Neural crest cell (in vitro differentiated cells): ENCODE measurements at regions not wholly inside any gene's neighbourhood (a gene's known extent, or its start where the extent isn't known, plus 50 kb on each side); places are given as distances from the start of the nearest gene placed in this dataset.
A peak's percentile ranks its signal among the peaks of the same experiment; 100 is the strongest.

Experiments used
- DNase-seq: peaks from one replicate; pipeline ENCODE4 v3.0.0; 2021; ENCODE audit warnings: low read depth, mixed read lengths, low spot score
- H3K27ac Mint-ChIP-seq: one replicate; pipeline ENCODE4 v1.8.0; 2021; ENCODE audit warnings: mild to moderate bottlenecking, mixed read lengths; ENCODE audit not compliant: unreplicated experiment
- H3K27me3 Mint-ChIP-seq: 2 replicates; pipeline ENCODE4 v1.8.0; 2021; ENCODE audit warnings: low read depth, mild to moderate bottlenecking, mixed read lengths
- H3K36me3 Mint-ChIP-seq: 2 replicates; pipeline ENCODE4 v1.8.0; 2021; ENCODE audit warnings: low read depth, mild to moderate bottlenecking, mixed read lengths
- H3K4me1 Mint-ChIP-seq: 2 replicates; pipeline ENCODE4 v1.8.0; 2021; ENCODE audit warnings: mixed read lengths
- H3K4me3 Mint-ChIP-seq: one replicate; pipeline ENCODE4 v1.8.0; 2021; ENCODE audit warnings: mild to moderate bottlenecking, mixed read lengths
- H3K9me3 Mint-ChIP-seq: 2 replicates; pipeline ENCODE4 v1.8.0; 2021; ENCODE audit warnings: mixed read lengths
- TF ChIP-seq, protein P1 (sequence below): fragments of 200-600 bp; sonication (generic); conservative IDR thresholded peaks from 2 replicates; pipeline ENCODE4 v1.5.0; 2021; ENCODE audit warnings: antibody characterized with exemption, mild to moderate bottlenecking

DNA sequence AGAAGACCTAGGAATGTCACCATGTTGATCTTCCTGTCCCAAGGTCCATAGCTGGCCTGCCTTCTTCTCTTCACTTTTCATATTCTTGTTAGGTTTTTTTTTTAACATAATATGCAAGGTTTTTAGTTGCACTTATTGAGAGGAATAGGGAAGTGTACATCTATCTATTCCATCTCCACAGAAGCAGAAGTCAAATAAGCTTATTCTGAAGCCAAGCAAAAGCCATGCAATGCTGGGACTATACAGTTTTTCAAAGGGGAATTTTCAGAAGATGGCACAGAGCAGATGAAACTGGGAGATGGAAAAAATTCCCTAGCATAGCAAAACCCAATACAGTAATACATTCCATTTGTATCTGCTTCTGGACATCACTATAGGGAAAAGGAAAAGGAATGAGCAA lies 447.6 kb downstream of the GADD45G start:
- no peak for DNase-seq
- no peak overlapping the region for H3K27ac Mint-ChIP-seq
- peaks cover 8% of the 10 kb centered on the region for H3K9me3 Mint-ChIP-seq

DNA sequence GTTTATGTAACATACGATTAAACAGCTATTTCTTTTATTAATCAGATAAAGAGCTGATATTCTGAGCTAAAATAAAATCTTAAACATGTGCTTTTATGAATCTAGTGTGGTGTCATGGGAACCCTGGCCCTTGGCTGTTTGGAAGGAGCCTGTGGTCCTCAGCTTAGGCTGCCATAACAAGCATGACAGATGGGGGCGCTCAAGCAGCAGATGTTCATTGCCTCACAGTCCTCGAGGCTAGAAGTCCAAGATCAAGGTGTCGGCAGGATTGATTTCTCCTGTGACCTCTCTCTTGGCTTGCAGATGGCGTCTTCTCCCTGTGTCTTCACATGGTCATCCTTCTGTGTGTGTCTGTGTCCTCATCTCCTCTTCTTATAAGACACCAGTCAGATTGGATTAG lies 448.2 kb downstream of the GADD45G start:
- no peaks in the 10 kb centered on the region for H3K4me1 Mint-ChIP-seq
- DNase-seq = peak; percentile 16
- H3K36me3 Mint-ChIP-seq = no peaks in the 10 kb centered on the region
- peaks cover 17% of the 10 kb centered on the region for H3K27me3 Mint-ChIP-seq
- no peak overlapping the region for H3K27ac Mint-ChIP-seq
- no peak overlapping the region for H3K4me3 Mint-ChIP-seq
- TF ChIP-seq, protein P1, sequence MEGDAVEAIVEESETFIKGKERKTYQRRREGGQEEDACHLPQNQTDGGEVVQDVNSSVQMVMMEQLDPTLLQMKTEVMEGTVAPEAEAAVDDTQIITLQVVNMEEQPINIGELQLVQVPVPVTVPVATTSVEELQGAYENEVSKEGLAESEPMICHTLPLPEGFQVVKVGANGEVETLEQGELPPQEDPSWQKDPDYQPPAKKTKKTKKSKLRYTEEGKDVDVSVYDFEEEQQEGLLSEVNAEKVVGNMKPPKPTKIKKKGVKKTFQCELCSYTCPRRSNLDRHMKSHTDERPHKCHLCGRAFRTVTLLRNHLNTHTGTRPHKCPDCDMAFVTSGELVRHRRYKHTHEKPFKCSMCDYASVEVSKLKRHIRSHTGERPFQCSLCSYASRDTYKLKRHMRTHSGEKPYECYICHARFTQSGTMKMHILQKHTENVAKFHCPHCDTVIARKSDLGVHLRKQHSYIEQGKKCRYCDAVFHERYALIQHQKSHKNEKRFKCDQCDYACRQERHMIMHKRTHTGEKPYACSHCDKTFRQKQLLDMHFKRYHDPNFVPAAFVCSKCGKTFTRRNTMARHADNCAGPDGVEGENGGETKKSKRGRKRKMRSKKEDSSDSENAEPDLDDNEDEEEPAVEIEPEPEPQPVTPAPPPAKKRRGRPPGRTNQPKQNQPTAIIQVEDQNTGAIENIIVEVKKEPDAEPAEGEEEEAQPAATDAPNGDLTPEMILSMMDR = peak; percentile 45
- peaks cover 8% of the 10 kb centered on the region for H3K9me3 Mint-ChIP-seq

More for the DNA sequence above, 447.6 kb downstream of the GADD45G start:
- no peaks in the 10 kb centered on the region for H3K4me1 Mint-ChIP-seq
- TF ChIP-seq, protein P1 = no peak
- H3K27me3 Mint-ChIP-seq = peaks cover 17% of the 10 kb centered on the region
- H3K4me3 Mint-ChIP-seq = no peak overlapping the region
- no peaks in the 10 kb centered on the region for H3K36me3 Mint-ChIP-seq

DNA sequence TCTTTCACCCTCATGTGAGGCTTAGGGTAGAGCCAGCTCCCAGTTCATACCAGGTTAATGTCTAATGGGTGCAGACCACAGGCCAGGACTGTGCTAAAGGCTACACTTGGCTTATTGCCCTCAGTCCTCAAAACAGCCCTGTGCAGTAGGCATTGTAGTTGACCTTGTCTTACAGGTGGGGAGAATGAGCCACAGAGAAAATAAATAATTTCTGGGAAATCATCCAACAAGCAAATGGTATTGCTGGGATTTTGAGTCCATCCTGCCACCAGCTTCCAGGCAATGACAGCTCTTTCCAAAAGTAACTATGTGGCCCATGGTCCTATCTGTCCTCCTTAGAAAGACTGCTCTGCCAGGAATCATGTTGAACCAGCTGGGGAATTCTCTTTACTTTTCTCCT lies 450.0 kb downstream of the GADD45G start:
- H3K9me3 Mint-ChIP-seq = peaks cover 8% of the 10 kb centered on the region
- no peak overlapping the region for H3K27ac Mint-ChIP-seq
- H3K4me3 Mint-ChIP-seq = no peak overlapping the region
- TF ChIP-seq, protein P1 = no peak
- H3K4me1 Mint-ChIP-seq = no peaks in the 10 kb centered on the region
- no peak for DNase-seq
- H3K27me3 Mint-ChIP-seq = peaks cover 17% of the 10 kb centered on the region
- no peaks in the 10 kb centered on the region for H3K36me3 Mint-ChIP-seq

DNA sequence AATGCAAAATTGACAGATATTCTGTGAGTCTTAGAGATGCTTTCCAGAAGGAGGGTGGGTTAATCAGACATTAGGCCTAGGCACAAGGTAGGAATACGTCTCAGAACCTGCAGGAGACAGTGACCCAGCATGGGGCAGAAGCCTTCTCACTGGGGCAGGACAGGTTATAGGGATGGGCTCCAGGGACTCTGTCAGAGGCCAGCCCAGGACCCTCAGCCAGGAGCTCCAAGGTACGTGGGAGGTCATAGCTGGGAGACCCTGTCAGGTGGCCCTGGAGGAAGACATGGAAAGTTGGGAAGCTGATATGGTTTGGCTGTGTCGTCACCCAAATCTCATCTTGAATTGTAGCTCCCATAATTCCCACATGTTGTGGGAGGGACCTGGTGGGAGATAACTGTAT lies 450.4 kb downstream of the GADD45G start:
- Mint-ChIP-seq H3K9me3 (peaks cover 8% of the 10 kb centered on the region), H3K4me3 (no peak overlapping the region), H3K27me3 (peaks cover 17% of the 10 kb centered on the region), H3K4me1 (no peaks in the 10 kb centered on the region), H3K36me3 (no peaks in the 10 kb centered on the region), H3K27ac (no peak overlapping the region)
- TF ChIP-seq, protein P1 = no peak
- DNase-seq = no peak

DNA sequence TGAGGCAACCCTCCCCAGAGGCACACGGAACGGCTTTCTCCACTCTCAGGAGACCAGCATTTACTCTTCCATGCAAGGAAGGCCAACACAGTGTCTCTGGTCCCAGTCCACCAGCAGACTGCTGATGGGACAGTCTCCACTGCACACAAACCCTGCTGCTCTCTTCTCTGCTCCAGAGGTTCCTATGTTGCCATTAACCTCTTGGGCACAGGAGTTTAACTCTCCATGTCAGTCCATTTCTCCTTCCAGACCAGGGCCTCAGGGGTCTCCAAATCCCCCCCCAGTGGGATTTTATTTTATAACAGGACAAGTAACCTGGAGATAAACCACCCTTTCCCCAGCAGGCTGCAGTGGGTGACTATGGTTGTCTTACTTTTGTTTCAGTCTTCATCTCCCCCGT lies 452.5 kb downstream of the GADD45G start:
- Mint-ChIP-seq H3K27me3 (peaks cover 9% of the 10 kb centered on the region), H3K9me3 (peaks cover 8% of the 10 kb centered on the region), H3K27ac (no peak overlapping the region), H3K4me3 (no peak overlapping the region), H3K4me1 (no peaks in the 10 kb centered on the region), H3K36me3 (no peaks in the 10 kb centered on the region)
- no peak for DNase-seq
- TF ChIP-seq, protein P1 = no peak

- H3K4me3 Mint-ChIP-seq = no peak overlapping the region
- no peaks in the 10 kb centered on the region for H3K36me3 Mint-ChIP-seq
- TF ChIP-seq, protein P1 = no peak
- peaks cover 8% of the 10 kb centered on the region for H3K9me3 Mint-ChIP-seq
- H3K27me3 Mint-ChIP-seq = peaks cover 9% of the 10 kb centered on the region
- no peak overlapping the region for H3K27ac Mint-ChIP-seq
- DNase-seq = no peak
- no peaks in the 10 kb centered on the region for H3K4me1 Mint-ChIP-seq
These were observed 453.5 kb downstream of the GADD45G start for GRCh38 chr9:90058182-90058763.
